NCI-H69 (cell line): ENCODE measurements at regions not wholly inside any gene's neighbourhood (a gene's known extent, or its start where the extent isn't known, plus 50 kb on each side); places are given as distances from the start of the nearest gene placed in this dataset.

ENCODE experiments used
- DNase-seq: peaks from one replicate; lab custom pipeline; 2025; lab: John Stamatoyannopoulos, UW

DNA sequence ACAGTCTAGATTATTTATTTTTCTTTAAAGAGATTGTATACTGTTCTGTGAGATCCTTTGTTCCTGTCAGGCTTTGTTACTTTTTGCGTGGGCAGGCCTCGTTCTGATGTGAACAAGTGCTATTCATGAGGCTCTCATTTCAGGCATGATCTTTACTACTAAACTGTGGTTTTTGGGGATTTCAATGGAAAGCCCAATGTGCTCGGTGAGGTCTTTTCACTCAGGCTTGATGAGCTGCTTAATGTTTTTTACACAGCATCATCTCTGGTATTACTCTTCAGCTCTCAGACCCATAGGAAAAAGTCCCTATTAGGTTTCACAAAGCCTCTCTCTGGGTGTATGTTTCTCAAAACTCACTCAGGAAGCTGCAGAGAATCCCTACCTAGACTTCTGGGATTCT is 419.4 kb downstream of the GPATCH2 start:
- no peak for DNase-seq

DNA sequence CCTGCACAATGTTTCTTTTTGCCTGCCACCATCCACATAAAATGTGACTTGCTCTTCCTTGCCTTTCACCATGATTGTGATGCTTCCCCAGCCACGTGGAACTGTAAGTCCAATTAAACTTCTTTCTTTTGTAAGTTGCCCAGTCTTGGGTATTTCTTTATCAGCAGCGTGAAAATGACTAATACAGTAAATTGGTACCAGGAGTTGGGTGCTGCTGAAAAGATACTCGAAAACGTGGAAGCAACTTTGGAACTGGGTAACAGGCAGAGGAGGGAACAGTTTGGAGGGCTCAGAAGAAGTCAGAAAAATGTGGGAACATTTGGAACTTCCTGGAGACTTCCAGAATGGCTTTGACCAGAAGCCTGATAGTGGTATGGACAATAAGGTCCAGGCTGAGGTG is 425.3 kb downstream of the GPATCH2 start:
- DNase-seq: no peak

DNA sequence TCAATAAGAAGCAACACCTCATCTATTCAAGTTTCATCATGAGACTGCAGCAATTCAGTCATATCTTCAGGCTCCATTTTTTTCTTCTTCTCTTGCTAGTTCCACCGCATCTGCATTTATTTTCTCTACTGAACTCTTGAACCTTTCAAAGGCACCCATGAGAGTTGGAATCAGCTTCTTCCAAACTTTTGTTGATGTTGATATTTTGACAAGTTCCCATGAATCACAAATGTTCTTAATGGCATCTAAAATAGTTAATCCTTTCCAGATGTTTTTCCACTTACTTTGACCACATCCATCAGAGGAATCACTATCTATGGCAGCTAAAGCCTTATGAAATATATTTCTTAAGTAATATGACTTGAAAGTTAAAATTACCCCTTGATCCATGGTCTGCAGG is 434.3 kb downstream of the GPATCH2 start:
- DNase-seq: no peak

DNA sequence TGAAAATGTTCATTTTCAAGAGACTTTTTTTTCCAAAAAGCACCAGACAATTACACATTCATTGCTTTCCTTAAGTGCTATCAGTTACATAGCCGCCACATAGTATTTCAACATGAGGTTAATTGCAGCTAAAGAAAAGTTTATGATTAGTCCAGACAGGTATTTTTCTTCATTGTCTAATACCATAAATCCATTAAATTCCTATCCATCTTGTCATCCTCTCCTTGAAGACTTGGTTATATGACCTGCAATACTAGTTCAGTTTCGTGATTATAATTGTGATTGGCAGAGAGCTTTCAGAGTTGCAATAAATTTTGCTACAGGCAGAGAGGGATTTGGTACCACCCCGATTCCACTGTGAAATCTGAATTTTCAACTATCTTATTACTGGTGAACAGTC is 437.7 kb downstream of the GPATCH2 start:
- peak; percentile 43 for DNase-seq

DNA sequence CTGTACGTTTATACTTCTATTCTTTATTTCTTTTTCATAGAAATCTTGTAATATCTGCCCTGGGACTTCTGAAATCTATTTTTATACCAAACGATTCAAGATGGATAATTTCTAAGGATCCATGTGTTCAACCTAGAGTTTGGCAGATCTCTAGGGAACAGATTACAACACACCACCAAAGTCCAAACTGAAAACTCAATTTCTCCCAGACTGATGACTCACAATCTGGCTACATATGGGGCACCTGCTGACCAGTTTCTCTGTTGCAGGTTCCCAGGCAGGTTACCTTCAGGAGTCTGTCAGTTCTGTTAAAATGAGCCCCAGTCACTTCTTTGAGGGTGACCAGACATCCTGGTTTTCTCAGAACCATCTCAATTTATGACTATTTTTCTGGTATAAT is 439.4 kb downstream of the GPATCH2 start:
- no peak for DNase-seq

DNA sequence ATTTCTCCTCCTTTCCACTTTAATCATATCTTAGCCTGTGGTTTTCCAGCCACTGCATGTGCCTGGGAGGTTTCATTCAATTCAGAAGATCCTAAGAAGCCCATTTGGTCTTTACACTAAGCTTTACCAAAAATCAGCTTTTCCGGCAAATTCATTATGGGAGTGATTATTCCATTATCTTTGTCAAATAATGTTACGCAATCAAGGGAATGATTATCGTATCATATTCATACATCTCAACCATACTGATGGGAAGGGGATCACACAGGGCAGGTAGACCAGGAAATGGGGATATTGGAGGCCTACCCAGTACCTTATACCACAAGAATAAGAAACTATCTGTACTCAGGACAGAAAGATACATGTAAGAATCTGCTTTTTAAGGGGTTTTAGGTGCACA is 440.5 kb downstream of the GPATCH2 start:
- DNase-seq: no peak

DNA sequence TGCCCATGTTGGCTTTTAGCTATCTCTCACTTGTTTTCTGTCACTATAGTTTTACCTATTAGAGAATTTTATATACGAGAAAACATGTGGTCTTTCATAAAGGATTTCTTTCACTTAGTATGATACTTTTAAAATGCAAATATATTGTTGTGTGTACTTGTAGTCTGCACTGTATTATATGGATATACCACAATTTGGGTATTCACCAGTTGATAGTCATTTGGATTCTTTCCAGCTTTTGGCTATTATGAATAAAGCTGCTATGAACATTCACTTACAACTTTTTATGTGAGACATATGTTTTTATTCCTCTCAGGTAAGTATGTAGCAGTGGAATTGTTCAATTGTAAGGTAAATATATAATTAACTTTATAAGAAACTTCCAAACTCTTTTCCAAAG is 441.5 kb downstream of the GPATCH2 start:
- DNase-seq: no peak

DNA sequence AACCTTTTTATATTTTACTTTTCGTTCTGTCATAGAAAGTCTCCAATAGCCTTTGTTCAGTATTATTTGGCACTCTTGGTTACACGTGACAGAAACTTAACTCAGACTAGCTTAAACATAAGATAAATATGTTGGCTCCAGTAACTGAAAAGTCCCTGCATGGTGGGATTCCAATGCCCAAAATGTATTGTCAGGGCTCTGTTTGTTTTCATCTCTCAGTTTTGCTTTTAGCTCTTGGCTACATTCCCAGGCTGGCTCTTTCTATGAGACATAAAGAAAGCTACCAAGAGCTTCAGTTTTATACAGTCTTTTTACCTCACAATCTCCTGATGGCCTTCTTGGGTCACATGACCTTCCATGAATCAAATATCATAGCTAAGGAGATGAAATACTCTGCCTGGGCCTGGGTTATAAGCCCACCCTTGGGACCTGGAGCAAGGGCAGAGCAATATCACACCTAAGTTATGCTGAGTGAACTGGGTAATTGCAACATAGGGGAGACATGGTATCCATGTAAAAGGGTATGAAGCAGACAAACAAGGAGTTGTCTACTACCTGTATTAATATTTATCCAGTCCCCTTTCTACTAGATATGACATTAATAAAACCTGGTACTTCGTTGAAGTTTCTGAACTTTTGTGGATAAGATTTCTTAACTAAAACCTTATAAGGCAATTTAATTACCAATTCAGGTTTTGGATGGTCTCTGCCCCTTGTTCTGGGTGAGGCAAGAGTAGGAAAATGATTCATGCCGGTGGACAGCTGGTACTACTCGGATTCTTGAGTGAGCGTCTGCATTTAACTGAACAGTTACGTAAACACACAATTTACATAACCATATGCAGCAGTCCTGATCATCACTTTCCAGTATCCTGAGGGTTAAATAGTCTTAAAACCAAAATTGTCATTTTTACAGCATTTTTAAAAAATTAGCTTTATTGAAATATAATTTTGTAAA is 442.3 kb downstream of the GPATCH2 start:
- DNase-seq: peak; percentile 29

DNA sequence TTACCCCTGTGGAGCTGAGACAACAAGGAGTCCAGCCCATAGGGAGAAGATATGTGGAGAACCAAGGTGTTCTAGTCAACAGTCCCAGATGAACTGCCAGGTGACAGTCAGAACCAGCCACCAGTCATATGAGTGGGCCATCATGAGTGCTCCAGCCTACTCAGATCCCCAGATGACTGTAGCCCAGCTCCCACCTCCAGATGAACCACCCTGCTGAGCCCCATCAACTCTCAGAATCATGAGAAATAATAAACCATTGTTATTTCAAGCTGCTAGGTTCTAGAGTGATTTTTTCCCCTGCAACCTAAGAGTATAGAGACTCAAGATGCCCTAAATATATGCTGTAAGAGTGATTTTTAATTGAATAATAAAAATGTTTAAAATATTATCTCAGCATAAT is 444.2 kb downstream of the GPATCH2 start:
- no peak for DNase-seq

DNA sequence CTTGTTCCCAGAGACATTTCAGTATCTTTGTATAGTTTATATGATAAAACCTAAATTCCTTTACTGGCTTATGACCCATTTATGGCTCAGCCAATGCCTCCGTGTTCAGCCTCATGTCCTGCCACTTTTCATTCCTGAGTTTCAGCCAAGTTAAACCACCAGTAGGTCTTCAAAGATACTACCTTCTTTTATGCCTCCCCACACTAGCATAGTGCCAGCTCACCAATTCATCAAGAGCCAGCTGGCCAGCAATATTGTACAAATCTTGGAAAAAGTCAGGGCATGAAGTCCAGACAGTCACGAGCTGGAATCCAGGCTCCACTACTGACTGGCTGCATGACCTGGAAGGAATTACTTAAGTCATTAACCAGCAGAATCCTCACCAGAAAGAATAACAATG is 446.0 kb downstream of the GPATCH2 start:
- DNase-seq: no peak

DNA sequence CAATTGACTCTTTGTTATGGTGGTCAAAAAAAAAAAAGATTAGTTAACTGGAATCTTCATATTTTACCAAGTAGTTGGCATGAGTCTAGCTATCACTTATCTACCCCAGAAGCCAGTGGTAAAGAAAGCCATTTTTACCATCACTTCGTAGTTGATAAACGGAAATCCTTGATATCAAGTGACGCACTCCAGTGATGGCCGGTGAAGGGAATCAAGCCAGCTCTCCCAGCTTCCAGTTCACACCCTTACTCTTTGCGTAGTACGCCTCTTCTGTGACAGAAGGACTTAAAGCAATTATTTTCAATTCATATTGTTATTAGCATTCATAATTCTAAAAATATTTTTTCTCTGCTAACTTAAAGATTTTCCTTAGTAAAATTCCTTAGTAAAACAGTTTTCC is 447.9 kb downstream of the GPATCH2 start:
- DNase-seq: no peak

DNA sequence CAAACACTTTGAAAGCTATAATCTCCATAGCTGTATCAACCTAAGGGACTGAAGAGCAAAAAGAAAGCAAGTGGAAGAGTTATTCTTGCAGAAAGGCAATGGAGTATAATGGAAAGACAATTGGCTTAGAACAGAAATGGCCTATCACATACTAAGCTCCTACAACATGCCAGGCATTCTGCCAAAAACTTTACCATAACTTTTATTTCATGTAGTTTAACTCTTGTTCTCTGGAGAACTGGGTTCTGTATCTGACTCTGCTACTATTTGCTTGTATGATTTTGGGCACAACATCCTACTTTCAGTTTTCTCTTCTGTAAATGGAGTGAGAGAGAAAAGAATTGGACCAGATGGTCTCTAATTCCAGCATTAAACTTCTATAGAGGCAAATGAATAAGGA is 449.1 kb downstream of the GPATCH2 start:
- no peak for DNase-seq

DNA sequence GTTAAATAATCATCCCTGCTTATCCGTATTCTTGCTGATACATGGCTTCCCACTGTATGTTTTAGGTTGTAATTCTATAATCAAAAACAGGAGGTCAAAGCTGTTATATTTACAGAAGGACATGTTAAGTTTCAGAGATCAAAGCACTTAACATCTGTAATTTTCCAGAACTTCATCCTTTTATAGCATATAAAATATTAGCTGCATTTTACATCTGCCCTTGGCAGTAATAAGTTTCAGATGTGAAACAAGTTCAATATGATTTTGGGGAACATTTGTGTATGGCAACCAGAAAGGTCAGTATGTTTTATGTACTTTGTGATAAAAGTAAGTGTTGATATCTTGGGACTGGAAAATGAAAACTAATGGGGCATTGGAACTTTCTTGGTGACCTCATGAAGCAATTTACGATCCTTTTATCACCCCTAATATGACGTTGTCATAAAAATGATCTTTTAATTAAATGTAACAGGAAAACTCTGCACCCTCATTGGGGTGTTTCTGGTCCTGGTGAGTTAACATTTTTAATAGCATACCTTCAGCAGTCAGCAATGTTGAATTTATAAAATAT is 449.6 kb downstream of the GPATCH2 start:
- DNase-seq: no peak

DNA sequence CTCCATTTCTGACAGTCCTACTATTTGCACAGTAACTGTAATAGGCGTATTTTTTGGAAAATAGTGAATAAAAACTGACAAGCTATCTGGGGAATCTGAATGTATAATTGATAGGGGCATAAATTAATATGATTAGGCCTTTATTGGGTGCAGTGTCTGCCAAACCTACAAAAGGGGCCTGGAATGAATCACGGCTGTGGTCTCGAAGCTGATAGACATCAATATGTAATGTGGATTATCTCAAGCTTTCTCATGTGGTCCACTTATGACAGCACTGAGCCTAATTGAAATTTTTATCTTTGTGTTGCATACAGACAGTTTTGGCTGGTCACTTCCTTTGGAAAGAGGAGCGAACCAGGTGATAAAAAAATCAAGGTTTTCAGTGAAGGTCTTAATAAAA is 450.4 kb downstream of the GPATCH2 start:
- DNase-seq: no peak

DNA sequence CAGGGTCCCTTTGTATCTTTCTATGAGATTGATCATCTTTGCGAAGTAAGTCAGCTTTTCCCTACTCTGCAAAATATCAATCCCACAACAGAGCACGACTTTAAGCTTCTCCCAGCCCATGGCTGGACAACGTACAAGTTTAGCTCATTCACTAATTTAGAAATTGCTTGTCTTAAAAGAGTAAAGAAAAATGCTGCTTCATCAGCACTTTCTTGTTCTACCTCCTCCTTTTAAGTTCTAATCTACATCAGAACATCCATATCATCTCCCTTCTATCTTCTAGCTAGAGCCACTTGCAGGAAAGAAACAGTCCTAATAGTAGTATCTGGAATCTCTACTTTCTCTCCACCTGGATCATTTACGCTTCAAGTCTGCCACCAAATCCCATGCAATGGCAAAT is 441.2 kb upstream of the ESRRG start:
- no peak for DNase-seq

DNA sequence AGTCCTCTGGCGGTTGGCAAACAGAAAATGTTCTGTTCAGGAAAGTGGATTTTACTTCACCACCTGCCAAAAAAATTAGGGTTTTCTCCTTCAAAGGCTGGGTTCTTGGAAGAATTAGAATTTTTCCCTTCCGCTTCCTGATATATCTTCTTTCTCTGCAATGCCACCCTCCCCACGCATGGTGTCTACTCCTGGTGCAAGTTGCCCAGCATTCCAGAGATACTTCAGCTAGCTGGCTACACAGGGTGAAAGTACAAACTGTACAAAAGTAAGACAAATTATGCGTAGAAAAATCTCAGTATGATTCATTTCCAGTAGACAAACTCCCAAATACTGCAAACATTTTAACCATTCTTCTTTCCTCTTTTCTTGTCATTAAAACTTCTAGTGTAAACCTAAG is 430.1 kb upstream of the ESRRG start:
- DNase-seq: no peak

DNA sequence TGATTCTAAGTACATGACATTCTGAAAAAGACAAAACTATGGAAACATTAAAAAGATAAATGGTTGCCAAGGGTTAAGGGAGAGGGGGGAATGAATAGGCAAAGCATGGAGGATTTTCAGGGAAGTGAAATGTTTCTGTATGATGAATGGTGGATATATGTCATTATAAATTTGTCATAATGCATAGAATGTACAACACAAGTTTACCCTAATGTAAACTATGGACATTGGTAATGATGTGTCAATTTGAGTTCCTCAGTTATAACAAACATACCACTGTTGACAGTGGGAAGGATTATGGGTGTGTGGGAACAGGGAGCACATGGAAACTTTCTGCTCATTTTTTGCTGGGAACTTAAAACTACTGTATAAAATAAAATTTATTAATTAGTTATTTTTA is 427.1 kb upstream of the ESRRG start:
- no peak for DNase-seq

DNA sequence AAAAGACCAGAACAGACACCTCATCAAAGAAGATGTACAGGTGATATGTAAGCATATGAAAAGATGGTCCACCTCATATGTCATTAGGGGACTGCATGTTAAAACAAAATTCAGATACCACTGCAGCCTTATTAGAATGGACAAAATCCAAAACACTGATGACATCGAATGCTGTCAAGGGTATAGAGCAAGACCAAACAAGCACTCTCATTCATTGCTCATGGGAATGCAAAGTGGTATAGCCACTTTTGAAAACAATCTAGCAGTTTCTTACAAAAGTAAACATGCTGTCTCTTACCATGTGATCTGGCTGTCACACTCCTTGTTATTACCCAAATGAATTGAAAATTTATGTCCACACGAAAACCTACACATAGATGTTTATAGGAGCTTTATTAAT is 426.6 kb upstream of the ESRRG start:
- no peak for DNase-seq

DNA sequence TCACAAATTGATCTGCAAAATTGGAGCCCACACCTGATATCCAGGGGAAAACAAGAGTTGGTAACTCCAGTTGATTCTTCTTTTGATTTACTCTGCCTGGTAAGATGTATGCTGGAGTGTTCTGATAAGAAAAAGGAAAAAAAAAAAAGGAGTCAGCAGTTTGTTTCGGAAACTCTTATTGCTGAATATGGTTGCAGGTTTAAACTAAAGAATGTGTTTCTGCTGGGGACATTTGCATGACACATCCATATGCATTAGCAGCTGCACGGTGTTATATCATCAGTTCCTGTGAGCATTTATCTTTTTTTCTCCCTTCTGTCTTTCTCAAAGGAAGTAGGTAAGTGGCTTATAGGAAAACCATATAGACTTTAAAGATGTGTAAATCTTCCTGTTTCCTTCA is 418.5 kb upstream of the ESRRG start:
- DNase-seq: no peak

DNA sequence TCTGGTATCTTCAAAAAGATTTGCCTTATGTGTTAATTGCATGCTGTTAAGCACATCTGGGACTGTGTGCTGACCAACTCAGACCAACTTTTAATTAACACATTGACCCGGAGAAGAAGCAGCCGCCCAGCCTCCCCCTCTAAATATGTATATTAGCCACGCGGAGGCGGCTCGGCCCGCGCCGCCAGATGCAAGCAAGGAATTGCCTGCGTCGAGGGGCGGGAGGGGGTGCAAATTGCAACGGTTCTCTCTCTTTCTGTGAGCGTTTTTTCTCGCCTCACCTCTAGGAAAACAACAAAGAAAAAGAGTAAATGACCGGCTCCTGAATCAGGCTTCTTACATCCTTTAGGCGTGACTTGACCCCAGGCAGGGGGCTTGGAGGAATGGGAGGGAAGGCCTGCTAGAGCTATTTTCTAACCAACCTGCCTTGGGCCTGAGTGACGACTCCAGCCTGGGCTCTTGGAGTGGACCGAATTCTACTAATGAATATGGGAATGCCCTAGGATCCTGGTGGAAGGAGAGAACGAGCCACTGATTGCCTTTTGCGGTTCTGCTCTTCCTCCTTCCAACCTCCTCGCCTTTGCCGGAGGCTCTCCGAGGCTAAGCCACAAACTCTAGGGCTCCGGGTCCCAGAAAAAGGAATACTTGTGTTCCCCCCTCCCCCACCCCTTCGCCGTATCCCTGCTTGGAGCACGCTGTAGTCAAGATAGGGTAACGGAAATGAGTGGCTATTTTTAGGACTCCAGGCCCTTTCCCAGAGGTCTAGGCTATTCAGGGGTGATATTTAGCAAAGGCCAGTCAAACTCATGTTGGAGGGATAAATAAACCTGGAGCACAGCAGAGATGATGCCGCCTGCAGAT is 417.0 kb upstream of the ESRRG start:
- no peak for DNase-seq

DNA sequence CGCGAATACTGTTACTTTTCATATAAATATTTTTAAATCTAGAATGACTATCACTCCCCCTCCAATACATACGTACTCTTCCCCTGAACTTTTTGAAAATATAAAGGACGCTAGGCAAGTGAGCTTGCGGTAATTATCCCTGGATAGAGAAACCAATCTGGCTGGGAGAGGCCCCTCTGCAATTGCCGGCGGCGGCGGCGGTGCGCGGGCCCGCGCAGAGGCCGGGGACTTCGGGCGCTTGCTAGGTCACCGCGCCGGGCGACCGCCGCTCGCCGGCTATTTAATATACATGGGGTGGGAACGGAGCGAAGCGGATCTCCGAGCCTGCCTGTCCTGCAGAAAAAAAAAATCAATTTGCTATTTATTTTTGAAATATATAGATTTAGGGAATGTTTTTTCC is 416.3 kb upstream of the ESRRG start:
- no peak for DNase-seq

DNA sequence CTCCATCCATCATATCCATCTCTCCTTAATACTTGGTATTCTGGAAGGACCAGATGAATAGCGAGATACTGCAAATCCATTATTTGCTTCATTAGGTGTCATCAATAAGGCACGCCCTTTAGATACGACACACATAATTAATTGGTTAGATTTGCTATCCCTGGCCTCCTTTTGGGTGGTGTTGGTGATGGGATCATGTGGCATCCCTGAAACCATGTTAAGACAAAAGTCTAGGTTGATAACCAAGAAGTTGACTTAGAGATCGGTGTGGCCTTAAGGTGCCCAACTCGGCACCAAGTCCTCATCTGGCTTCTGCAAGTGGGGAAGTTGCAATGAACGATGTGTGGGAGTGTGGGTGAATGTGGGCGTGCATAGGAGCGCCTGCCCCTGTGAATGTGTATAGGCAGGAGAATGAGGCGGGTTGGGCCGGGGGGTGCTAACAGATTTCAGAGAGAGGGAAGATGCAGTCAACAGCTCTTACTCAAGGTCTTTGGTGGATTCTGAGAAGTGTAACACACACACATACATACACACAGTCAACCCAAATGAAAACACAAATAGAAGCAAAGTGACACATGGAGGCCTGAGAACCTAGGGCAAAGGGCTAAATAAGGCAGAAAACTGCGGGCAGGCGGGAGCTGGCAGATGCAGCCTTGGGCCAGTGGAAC is 415.7 kb upstream of the ESRRG start:
- DNase-seq: no peak
